Spleen (tissue), 11 donors: ENCODE measurements at regions not wholly inside any gene's neighbourhood (a gene's known extent, or its start where the extent isn't known, plus 50 kb on each side); places are given as distances from the start of the nearest gene placed in this dataset.

Experiments
- DNase-seq: peaks from one replicate; pipeline ENCODE4 v3.0.0-alpha.2; 2020
- H3K27ac ChIP-seq, 8 donors: fragments of 200-600 bp; sonication (generic) in 7 of 8; 1 replicate in 4 of 8; 2 replicates in 4 of 8; pipeline versions ENCODE4 v1.5.0 to v1.8.0; 2016 to 2021; ENCODE audit warnings: inconsistent platforms in 4 of 8, mild to moderate bottlenecking in 4 of 8, moderate library complexity in 1 of 8
- H3K27me3 ChIP-seq, 7 donors: fragments of 200-600 bp; sonication (generic) in 6 of 7; replicated peaks in 1 of 7; 1 replicate in 4 of 7; 2 replicates in 3 of 7; pipeline versions ENCODE4 v1.5.0 to v1.8.0; 2016 to 2021; ENCODE audit warnings: inconsistent platforms in 3 of 7, mild to moderate bottlenecking in 1 of 7
- H3K36me3 ChIP-seq, 6 donors: fragments of 200-600 bp; sonication (generic) in 5 of 6; 1 replicate in 4 of 6; 2 replicates in 2 of 6; pipeline versions ENCODE4 v1.5.0 to v1.8.0; 2016 to 2021; ENCODE audit warnings: inconsistent platforms in 2 of 6
- H3K4me1 ChIP-seq, 6 donors: fragments of 200-600 bp; sonication (generic) in 5 of 6; 1 replicate in 3 of 6; 2 replicates in 3 of 6; pipeline versions ENCODE4 v1.5.0 to v1.8.0; 2016 to 2021; ENCODE audit warnings: inconsistent platforms in 3 of 6
- H3K4me3 ChIP-seq, 8 donors: fragments of 200-600 bp; sonication (generic) in 7 of 8; 1 replicate in 4 of 8; 2 replicates in 4 of 8; pipeline versions ENCODE4 v1.5.0 to v1.8.0; 2016 to 2021; ENCODE audit warnings: inconsistent platforms in 4 of 8, mild to moderate bottlenecking in 4 of 8, moderate library complexity in 2 of 8
- H3K9me3 ChIP-seq, 8 donors: fragments of 200-600 bp; sonication (generic) in 7 of 8; 1 replicate in 4 of 8; 2 replicates in 4 of 8; pipeline versions ENCODE4 v1.5.0 to v1.8.0; 2016 to 2021; ENCODE audit warnings: inconsistent platforms in 4 of 8
- CTCF ChIP-seq, 11 experiments: fragments of 200-600 bp in 7 of 11; fragments of 450-650 bp in 4 of 11; sonication (generic) in 4 of 11; IDR thresholded peaks in 8 of 11; conservative IDR thresholded peaks in 3 of 11; 1 replicate in 7 of 11; 2 replicates in 4 of 11; pipeline versions ENCODE4 v1.4.0 to v1.8.0; 2016 to 2021; ENCODE audit warnings: antibody characterized with exemption in 11 of 11, inconsistent platforms in 4 of 11, mild to moderate bottlenecking in 1 of 11
- POLR2A ChIP-seq, 3 donors: fragments of 450-650 bp; IDR thresholded peaks; one replicate each; pipeline ENCODE4 v1.5.1; 2017; ENCODE audit warnings: antibody characterized with exemption in 3 of 3, mild to moderate bottlenecking in 1 of 3
- POLR2AphosphoS5 ChIP-seq, 3 donors: sonication (generic); formaldehyde crosslinking; IDR thresholded peaks; one replicate each; pipeline ENCODE4 v1.5.1; 2017; ENCODE audit warnings: antibody characterized with exemption in 3 of 3
- WGBS, 5 donors: extraction: QIAGEN DNeasy Blood & Tissue Kit in 3 of 5; methylation state at CpG; one replicate each; pipeline versions ENCODE4 v1.1.5 to v1.1.7; 2013 to 2018; 5-methylcytosine and 5-hydroxymethylcytosine counted together
- intact Hi-C: fragments of 100-400 bp; cut with DNase I; formaldehyde crosslinking; loops from one replicate; pipeline ENCODE4 v1.15.0; 2023; ENCODE audit warnings: low total_unique reads
- donor health status: healthy with polysubstance abuse.
- donor health status: DM: no; HTN: no; CAD: no; lungs with moderate emphysema.
- donor health status: DM: no; HTN: no; CAD: no.
- donor health status: Bipolar disorder and iron deficiency.
- donor health status: healthy.
- donor health status: DM: no; HTN: no; CAD: no.
- donor health status: DM: yes; HTN: yes; CAD: no.

GRCh38 chr7:42550706-42551470, 313.9 kb upstream of the GLI3 start:
- Histone ChIP-seq H3K36me3 (no peaks in the 10 kb centered on the region), H3K9me3 (peaks cover 0 to 36% (median 24%) of the 10 kb centered on the region in 8 donors), H3K4me1 (no peaks in the 10 kb centered on the region), H3K27me3 (no peaks in the 10 kb centered on the region), H3K4me3 (no peak overlapping the region), H3K27ac (no peak overlapping the region)
- no peak for DNase-seq
- TF ChIP-seq POLR2AphosphoS5 (IDR thresholded peaks at IDR 0.05) = no peak
- intact Hi-C loops = no loop called here

GRCh38 chr7:42549866-42550485, 313.0 kb upstream of the GLI3 start:
- intact Hi-C loops = no loop called here

GRCh38 chr7:42548816-42549611, 312.0 kb upstream of the GLI3 start:
- H3K36me3 ChIP-seq = no peaks in the 10 kb centered on the region
- TF ChIP-seq CTCF (IDR thresholded peaks at IDR 0.05 in 8 of 11, conservative IDR thresholded peaks at IDR 0.05 in 3 of 11) = no peak
- no peak for TF ChIP-seq POLR2AphosphoS5 (IDR thresholded peaks at IDR 0.05)
- no peak for TF ChIP-seq POLR2A (IDR thresholded peaks at IDR 0.05)
- H3K27me3 ChIP-seq = no peaks in the 10 kb centered on the region
- no peak for DNase-seq
- intact Hi-C loops = no loop called here
- H3K27ac ChIP-seq = no peak overlapping the region
- H3K4me3 ChIP-seq = no peak overlapping the region
- WGBS, 5 donors = 79 to 88% (median 84%) methylated on average over 6 of the region's 6 CpGs
- H3K9me3 ChIP-seq = peaks cover 0 to 29% (median 21%) of the 10 kb centered on the region in 8 donors
- H3K4me1 ChIP-seq = no peaks in the 10 kb centered on the region

More at GRCh38 chr7:42549866-42550485, 313.0 kb upstream of the GLI3 start:
- no peak for TF ChIP-seq POLR2A (IDR thresholded peaks at IDR 0.05)
- TF ChIP-seq CTCF (IDR thresholded peaks at IDR 0.05 in 8 of 11, conservative IDR thresholded peaks at IDR 0.05 in 3 of 11) = no peak
- TF ChIP-seq POLR2AphosphoS5 (IDR thresholded peaks at IDR 0.05) = no peak
- Histone ChIP-seq H3K9me3 (peaks cover 0 to 30% (median 22%) of the 10 kb centered on the region in 8 donors), H3K27ac (no peak overlapping the region), H3K36me3 (no peaks in the 10 kb centered on the region), H3K27me3 (no peaks in the 10 kb centered on the region), H3K4me1 (no peaks in the 10 kb centered on the region), H3K4me3 (no peak overlapping the region)
- 65 to 78% (median 69%) methylated on average over 3 of the region's 3 CpGs for WGBS, 5 donors
- no peak for DNase-seq

- DNase-seq = no peak
- Histone ChIP-seq H3K4me3 (no peak overlapping the region), H3K27ac (no peak overlapping the region), H3K4me1 (no peaks in the 10 kb centered on the region), H3K27me3 (no peaks in the 10 kb centered on the region), H3K9me3 (peaks cover 0 to 32% (median 12%) of the 10 kb centered on the region in 8 donors), H3K36me3 (no peaks in the 10 kb centered on the region)
- intact Hi-C loops = no loop called here
- TF ChIP-seq POLR2AphosphoS5 (IDR thresholded peaks at IDR 0.05) (no peak), CTCF (IDR thresholded peaks at IDR 0.05 in 8 of 11, conservative IDR thresholded peaks at IDR 0.05 in 3 of 11) (no peak), POLR2A (IDR thresholded peaks at IDR 0.05) (no peak)
- WGBS, 5 donors = 87 to 93% (median 90%) methylated on average over 1 of the region's 1 CpG
Observed at GRCh38 chr7:42545049-42545724, 308.2 kb upstream of the GLI3 start.
